HCT116 (cell line): ENCODE measurements at regions not wholly inside any gene's neighbourhood (a gene's known extent, or its start where the extent isn't known, plus 50 kb on each side); places are given as distances from the start of the nearest gene placed in this dataset.

ENCODE experiments used
- ATAC-seq: fragments of 200-7000 bp; cut with Tn5 transposase; 2 replicates; pipeline ENCODE4 v1.9.1; 2020; ENCODE audit warnings: mild to moderate bottlenecking, moderate library complexity
- BruUV-seq: library from RNA; stranded (reverse); fragments of 400-500 nt; replicated peaks from 2 replicates; lab custom pipeline; 2021; lab: Mats Ljungman, UMichigan
- CTCF ChIA-PET: fragments of 300-600 bp; sonication (Branson Sonifier 250); formaldehyde crosslinking; loops from one replicate; lab custom pipeline; 2021; ENCODE audit warnings: antibody characterized with exemption; lab: Charles Lee
- POLR2A ChIA-PET: fragments of 300-600, 350-600 bp; sonication (Branson Sonifier 250); formaldehyde crosslinking; loops from one replicate; lab custom pipeline; 2021; ENCODE audit warnings: antibody characterized with exemption; lab: Charles Lee
- RAD21 ChIA-PET, 2 experiments: fragments of 300-600 bp; sonication (Branson Sonifier 250); formaldehyde crosslinking; loops; one replicate each; lab custom pipeline; 2023; ENCODE audit warnings: low total read pairs in 2 of 2; ENCODE audit not compliant: uncharacterized antibody in 2 of 2, unreplicated experiment in 2 of 2, low non-redundant PET in 1 of 2; lab: Charles Lee
- DNase-seq: peaks from one replicate; pipeline ENCODE4 v3.0.0-alpha.2; 2010; ENCODE audit warnings: low read depth, low spot score
- H2AFZ ChIP-seq: fragments of 200-600 bp; shearing (Covaris generic), sonication (generic); 2 replicates; pipeline ENCODE4 v1.6.1; 2017; ENCODE audit warnings: low read depth, mixed run types, mixed read lengths, antibody characterized with exemption, low read length; ENCODE audit not compliant: poor library complexity, severe bottlenecking
- H3K27ac ChIP-seq: 2 replicates; pipeline ENCODE4 v1.5.1; 2012; ENCODE audit warnings: low read depth, low read length
- H3K27me3 ChIP-seq: fragments of 200-600 bp; sonication (generic); 2 replicates; pipeline ENCODE4 v1.6.1; 2016; ENCODE audit warnings: mixed run types, low read length, mixed read lengths; ENCODE audit not compliant: insufficient read depth
- H3K36me3 ChIP-seq, 2 experiments: fragments of 200-500 bp in 1 of 2; fragments of 200-600 bp in 1 of 2; sonication (Bioruptor generic) in 1 of 2; sonication (generic) in 1 of 2; 2 replicates each; pipeline versions ENCODE4 v1.5.1 to v1.6.1; 2014 to 2016; ENCODE audit warnings: low read length in 2 of 2, inconsistent platforms in 1 of 2, mixed read lengths in 1 of 2, mixed run types in 1 of 2; ENCODE audit not compliant: insufficient read depth in 2 of 2, control insufficient read depth in 1 of 2
- H3K4me1 ChIP-seq, 2 experiments: fragments of 200-600 bp in 1 of 2; sonication (generic) in 1 of 2; 2 replicates each; pipeline versions ENCODE4 v1.5.1 to v1.6.1; 2012 to 2017; ENCODE audit warnings: low read length in 2 of 2, inconsistent platforms in 1 of 2, mild to moderate bottlenecking in 1 of 2, mixed read lengths in 1 of 2, mixed run types in 1 of 2, moderate library complexity in 1 of 2; ENCODE audit not compliant: insufficient read depth in 2 of 2, control insufficient read depth in 1 of 2
- H3K4me2 ChIP-seq: fragments of 200-600 bp; sonication (generic); 2 replicates; pipeline ENCODE4 v1.6.1; 2017; ENCODE audit warnings: mixed run types, low read length, mixed read lengths
- H3K4me3 ChIP-seq, 2 experiments: fragments of 200-600 bp in 1 of 2; sonication (generic) in 1 of 2; replicated peaks in 1 of 2; 2 replicates each; pipeline ENCODE4 v1.5.1; 2011 to 2016; ENCODE audit warnings: low read length in 2 of 2, control low read depth in 1 of 2, low read depth in 1 of 2, mild to moderate bottlenecking in 1 of 2, mixed read lengths in 1 of 2, mixed run types in 1 of 2
- H3K79me2 ChIP-seq: fragments of 200-600 bp; sonication (generic); 2 replicates; pipeline ENCODE4 v1.6.1; 2017; ENCODE audit warnings: mild to moderate bottlenecking, mixed run types, low read length, moderate library complexity, mixed read lengths; ENCODE audit not compliant: insufficient read depth
- H3K9ac ChIP-seq: fragments of 200-600 bp; sonication (generic); 2 replicates; pipeline ENCODE4 v1.6.1; 2016; ENCODE audit warnings: low read length, mixed read lengths
- H3K9me2 ChIP-seq: fragments of 200-600 bp; sonication (generic), shearing (Covaris generic); 2 replicates; pipeline ENCODE4 v1.6.1; 2017; ENCODE audit warnings: mixed run types, mild to moderate bottlenecking, moderate library complexity; ENCODE audit not compliant: insufficient read depth
- H3K9me3 ChIP-seq, 2 experiments: fragments of 200-500 bp in 1 of 2; fragments of 200-600 bp in 1 of 2; sonication (Bioruptor generic) in 1 of 2; sonication (generic) in 1 of 2; 2 replicates each; pipeline ENCODE4 v1.6.1; 2014 to 2017; ENCODE audit warnings: low read length in 2 of 2, mixed read lengths in 2 of 2, inconsistent platforms in 1 of 2, low read depth in 1 of 2, mild to moderate bottlenecking in 1 of 2, mixed run types in 1 of 2, moderate library complexity in 1 of 2; ENCODE audit not compliant: control insufficient read depth in 1 of 2, insufficient read depth in 1 of 2
- H4K20me1 ChIP-seq: fragments of 200-600 bp; sonication (generic), shearing (Covaris generic); 2 replicates; pipeline ENCODE4 v1.6.1; 2017; ENCODE audit warnings: mixed run types, mild to moderate bottlenecking, moderate library complexity; ENCODE audit not compliant: insufficient read depth
- CBX3 ChIP-seq: IDR thresholded peaks from 2 replicates; pipeline ENCODE4 v1.6.1; 2012; ENCODE audit warnings: low read depth
- EZH2 ChIP-seq: fragments of 200-600 bp; sonication (generic); IDR thresholded peaks from 2 replicates; pipeline ENCODE4 v1.6.1; 2017; ENCODE audit warnings: antibody characterized with exemption, mixed run types
- POLR2A ChIP-seq: IDR thresholded peaks from 2 replicates; pipeline ENCODE4 v1.7.0; 2011; ENCODE audit warnings: borderline replicate concordance; ENCODE audit not compliant: insufficient read depth, insufficient read length; ENCODE audit errors: extremely low read depth
- RAD21 ChIP-seq: IDR thresholded peaks from 2 replicates; pipeline ENCODE4 v1.6.1; 2012; ENCODE audit warnings: low read depth, mild to moderate bottlenecking
- SP1 ChIP-seq: IDR thresholded peaks from 2 replicates; pipeline ENCODE4 v1.6.1; 2012; ENCODE audit warnings: low read depth
- SRF ChIP-seq: IDR thresholded peaks from 2 replicates; pipeline ENCODE4 v1.6.1; 2012; ENCODE audit warnings: low read depth
- ZFX ChIP-seq: fragments of 450-650 bp; IDR thresholded peaks from 2 replicates; pipeline ENCODE4 v1.6.1; 2017
- intact Hi-C: fragments of 100-400 bp; cut with micrococcal nuclease; formaldehyde crosslinking; loops from 2 replicates; pipeline ENCODE4 v1.10.0; 2022
- TF ChIP-seq, protein P1 (sequence below): IDR thresholded peaks from 2 replicates; pipeline ENCODE4 v1.6.1; 2012; ENCODE audit warnings: low read depth
- TF ChIP-seq, protein P2 (sequence below): IDR thresholded peaks from 2 replicates; pipeline ENCODE4 v1.6.1; 2012

DNA sequence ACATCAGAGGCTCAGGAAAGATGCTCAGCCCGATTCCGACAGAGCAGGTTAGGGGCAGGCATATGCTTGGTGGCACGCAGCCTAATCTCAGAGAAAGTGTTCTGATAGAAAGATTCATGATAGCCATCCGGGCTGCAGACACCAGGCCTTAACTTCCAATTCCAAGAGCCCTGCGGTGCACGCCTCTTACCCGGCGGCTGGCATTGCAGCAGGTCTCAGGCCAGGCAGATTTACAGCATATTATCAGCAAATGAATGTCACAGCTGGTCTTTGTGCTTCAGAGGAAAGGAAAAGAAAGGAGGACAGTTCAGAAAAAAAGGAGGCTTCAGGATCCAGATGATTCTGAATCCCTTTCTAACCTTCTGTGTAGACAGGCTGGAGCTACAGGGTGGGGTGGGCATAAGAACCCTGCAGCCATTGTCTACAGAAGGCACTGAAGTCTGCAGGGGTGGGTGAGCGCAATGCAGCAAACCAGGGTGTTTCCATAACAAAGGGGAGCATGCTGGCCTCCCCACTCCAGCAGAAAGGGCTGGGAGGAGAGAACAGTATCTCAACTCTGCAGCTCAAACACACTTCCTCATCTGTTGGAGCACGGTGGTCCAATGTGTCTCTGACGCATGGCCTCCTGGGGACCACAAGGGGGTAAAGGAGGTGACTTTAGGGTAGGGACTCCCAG lies 277.4 kb upstream of the XYLT1 start:
- H3K4me1 ChIP-seq, result no peaks in the 10 kb centered on the region
- H3K9me3 ChIP-seq, result no peaks in the 10 kb centered on the region
- ChIA-PET RAD21 (no interaction called here), POLR2A (no interaction called here), CTCF (no interaction called here)
- DNase-seq (no peak), ATAC-seq (no peak)
- H3K9me2 ChIP-seq, result no peaks in the 10 kb centered on the region
- no peak overlapping the region for H2AFZ ChIP-seq
- TF ChIP-seq, protein P1, sequence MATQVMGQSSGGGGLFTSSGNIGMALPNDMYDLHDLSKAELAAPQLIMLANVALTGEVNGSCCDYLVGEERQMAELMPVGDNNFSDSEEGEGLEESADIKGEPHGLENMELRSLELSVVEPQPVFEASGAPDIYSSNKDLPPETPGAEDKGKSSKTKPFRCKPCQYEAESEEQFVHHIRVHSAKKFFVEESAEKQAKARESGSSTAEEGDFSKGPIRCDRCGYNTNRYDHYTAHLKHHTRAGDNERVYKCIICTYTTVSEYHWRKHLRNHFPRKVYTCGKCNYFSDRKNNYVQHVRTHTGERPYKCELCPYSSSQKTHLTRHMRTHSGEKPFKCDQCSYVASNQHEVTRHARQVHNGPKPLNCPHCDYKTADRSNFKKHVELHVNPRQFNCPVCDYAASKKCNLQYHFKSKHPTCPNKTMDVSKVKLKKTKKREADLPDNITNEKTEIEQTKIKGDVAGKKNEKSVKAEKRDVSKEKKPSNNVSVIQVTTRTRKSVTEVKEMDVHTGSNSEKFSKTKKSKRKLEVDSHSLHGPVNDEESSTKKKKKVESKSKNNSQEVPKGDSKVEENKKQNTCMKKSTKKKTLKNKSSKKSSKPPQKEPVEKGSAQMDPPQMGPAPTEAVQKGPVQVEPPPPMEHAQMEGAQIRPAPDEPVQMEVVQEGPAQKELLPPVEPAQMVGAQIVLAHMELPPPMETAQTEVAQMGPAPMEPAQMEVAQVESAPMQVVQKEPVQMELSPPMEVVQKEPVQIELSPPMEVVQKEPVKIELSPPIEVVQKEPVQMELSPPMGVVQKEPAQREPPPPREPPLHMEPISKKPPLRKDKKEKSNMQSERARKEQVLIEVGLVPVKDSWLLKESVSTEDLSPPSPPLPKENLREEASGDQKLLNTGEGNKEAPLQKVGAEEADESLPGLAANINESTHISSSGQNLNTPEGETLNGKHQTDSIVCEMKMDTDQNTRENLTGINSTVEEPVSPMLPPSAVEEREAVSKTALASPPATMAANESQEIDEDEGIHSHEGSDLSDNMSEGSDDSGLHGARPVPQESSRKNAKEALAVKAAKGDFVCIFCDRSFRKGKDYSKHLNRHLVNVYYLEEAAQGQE, result no peak
- TF ChIP-seq, protein P2, sequence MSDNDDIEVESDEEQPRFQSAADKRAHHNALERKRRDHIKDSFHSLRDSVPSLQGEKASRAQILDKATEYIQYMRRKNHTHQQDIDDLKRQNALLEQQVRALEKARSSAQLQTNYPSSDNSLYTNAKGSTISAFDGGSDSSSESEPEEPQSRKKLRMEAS, result no peak
- TF ChIP-seq POLR2A (no peak), SRF (no peak), ZFX (no peak), SP1 (no peak), CBX3 (no peak), EZH2 (no peak), RAD21 (no peak)
- intact Hi-C loops, result no loop called here
- H3K4me3 ChIP-seq, result no peak overlapping the region
- H3K79me2 ChIP-seq, result no peaks in the 10 kb centered on the region
- H3K36me3 ChIP-seq, result no peaks in the 10 kb centered on the region
- no peaks in the 10 kb centered on the region for H4K20me1 ChIP-seq
- no peak overlapping the region for H3K9ac ChIP-seq
- no TSS peak for BruUV-seq
- no peak overlapping the region for H3K4me2 ChIP-seq
- H3K27me3 ChIP-seq, result peaks cover 21% of the 10 kb centered on the region
- H3K27ac ChIP-seq, result no peak overlapping the region
